SJCRH30 (cell line): ENCODE measurements at regions not wholly inside any gene's neighbourhood (a gene's known extent, or its start where the extent isn't known, plus 50 kb on each side); places are given as distances from the start of the nearest gene placed in this dataset.
"Not testable (repeated sequence)": the region's sequence is repeated elsewhere in the genome, so short reads cannot be mapped to it uniquely, and the experiment has no call there.

Source experiments
- DNase-seq, 2 experiments: peaks; one replicate each; pipeline ENCODE4 v3.0.0-alpha.2; 2015 to 2020
- H3K27ac ChIP-seq: fragments of 250-450 bp; sonication (Bioruptor Pico); 2 replicates; pipeline ENCODE4 v1.5.1; 2020; ENCODE audit warnings: mild to moderate bottlenecking, moderate library complexity
- H3K27me3 ChIP-seq: fragments of 250-450 bp; sonication (Bioruptor Pico); 2 replicates; pipeline ENCODE4 v1.5.1; 2020; ENCODE audit warnings: mild to moderate bottlenecking, moderate library complexity
- H3K36me3 ChIP-seq: fragments of 250-450 bp; sonication (Bioruptor Pico); 2 replicates; pipeline ENCODE4 v1.5.1; 2020; ENCODE audit warnings: mild to moderate bottlenecking, moderate library complexity
- H3K4me1 ChIP-seq: fragments of 250-450 bp; sonication (Bioruptor Pico); 2 replicates; pipeline ENCODE4 v1.5.1; 2020; ENCODE audit warnings: mild to moderate bottlenecking, moderate library complexity
- H3K4me3 ChIP-seq: fragments of 250-450 bp; sonication (Bioruptor Pico); 2 replicates; pipeline ENCODE4 v1.5.1; 2020; ENCODE audit warnings: mild to moderate bottlenecking, moderate library complexity
- H3K9me3 ChIP-seq: fragments of 250-450 bp; sonication (Bioruptor Pico); replicated peaks from 2 replicates; pipeline ENCODE4 v1.5.1; 2020; ENCODE audit warnings: mild to moderate bottlenecking, moderate library complexity

- Histone ChIP-seq H3K4me3 (no peak overlapping the region), H3K36me3 (no peaks in the 10 kb centered on the region), H3K27ac (no peak overlapping the region), H3K27me3 (no peaks in the 10 kb centered on the region), H3K9me3 (no peaks in the 10 kb centered on the region), H3K4me1 (peaks cover 5% of the 10 kb centered on the region; the same call in 1 of the 2 replicates)
- DNase-seq = no peak
Observed at GRCh38 chr1:239979456-239979855, 112.2 kb upstream of the FMN2 start.

- H3K4me3 ChIP-seq = no peak overlapping the region
- H3K27me3 ChIP-seq = no peaks in the 10 kb centered on the region
- H3K9me3 ChIP-seq = no peaks in the 10 kb centered on the region
- H3K4me1 ChIP-seq = no peaks in the 10 kb centered on the region
- no peaks in the 10 kb centered on the region for H3K36me3 ChIP-seq
- no peak for DNase-seq
- H3K27ac ChIP-seq = no peak overlapping the region
Observed at GRCh38 chr1:239982762-239983161, 108.9 kb upstream of the FMN2 start.

DNA sequence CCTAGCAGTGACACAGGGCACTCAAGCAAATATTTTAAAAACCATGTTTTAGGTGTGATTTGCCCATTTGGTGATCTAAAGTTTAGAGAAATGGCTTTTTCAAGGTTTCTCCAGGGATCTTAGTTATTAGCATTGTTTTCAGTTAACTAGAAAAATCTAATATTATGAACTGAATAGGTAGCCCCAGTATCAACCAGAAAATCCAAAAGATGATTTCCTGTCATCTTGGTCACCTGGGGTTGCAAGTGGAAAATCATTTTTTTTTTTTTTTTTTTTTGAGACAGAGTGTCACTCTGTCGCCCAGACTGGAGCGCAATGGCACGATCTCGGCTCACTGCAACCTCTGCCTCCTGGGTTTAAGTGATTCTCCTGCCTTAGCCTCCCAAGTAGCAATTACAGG is 106.6 kb upstream of the FMN2 start:
- Histone ChIP-seq H3K27me3 (no peaks in the 10 kb centered on the region), H3K9me3 (no peaks in the 10 kb centered on the region), H3K4me3 (no peak overlapping the region), H3K36me3 (no peaks in the 10 kb centered on the region), H3K27ac (no peak overlapping the region), H3K4me1 (no peaks in the 10 kb centered on the region)
- no peak for DNase-seq

GRCh38 chr1:239987103-239987745 is 104.5 kb upstream of the FMN2 start:
- Histone ChIP-seq H3K4me1 (no peaks in the 10 kb centered on the region), H3K27me3 (no peaks in the 10 kb centered on the region), H3K4me3 (no peak overlapping the region), H3K36me3 (no peaks in the 10 kb centered on the region), H3K27ac (no peak overlapping the region), H3K9me3 (no peaks in the 10 kb centered on the region)
- DNase-seq = peak; percentile 40 to 54

DNA sequence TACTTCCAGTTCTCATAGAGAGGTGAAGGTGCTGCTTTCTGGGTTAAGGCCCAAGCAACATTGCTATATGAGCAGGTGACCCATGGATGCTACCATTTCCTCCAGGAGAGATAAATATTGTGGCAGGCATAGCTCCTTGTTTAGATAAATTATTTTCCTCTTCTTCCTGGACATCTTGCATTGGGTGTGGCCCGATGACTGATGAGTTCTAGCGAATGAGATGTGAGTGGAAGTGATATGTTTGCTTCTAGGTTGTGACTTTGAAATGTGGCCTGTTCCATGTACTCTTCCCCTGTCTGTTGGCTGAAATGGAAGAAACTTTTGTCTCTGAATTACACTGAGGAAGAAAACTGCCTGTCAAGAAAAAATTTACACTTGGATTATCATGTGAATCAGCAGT is 101.7 kb upstream of the FMN2 start:
- Histone ChIP-seq H3K27ac (no peak overlapping the region), H3K27me3 (no peaks in the 10 kb centered on the region), H3K4me1 (no peaks in the 10 kb centered on the region), H3K36me3 (no peaks in the 10 kb centered on the region), H3K9me3 (no peaks in the 10 kb centered on the region), H3K4me3 (no peak overlapping the region)
- no peak for DNase-seq

DNA sequence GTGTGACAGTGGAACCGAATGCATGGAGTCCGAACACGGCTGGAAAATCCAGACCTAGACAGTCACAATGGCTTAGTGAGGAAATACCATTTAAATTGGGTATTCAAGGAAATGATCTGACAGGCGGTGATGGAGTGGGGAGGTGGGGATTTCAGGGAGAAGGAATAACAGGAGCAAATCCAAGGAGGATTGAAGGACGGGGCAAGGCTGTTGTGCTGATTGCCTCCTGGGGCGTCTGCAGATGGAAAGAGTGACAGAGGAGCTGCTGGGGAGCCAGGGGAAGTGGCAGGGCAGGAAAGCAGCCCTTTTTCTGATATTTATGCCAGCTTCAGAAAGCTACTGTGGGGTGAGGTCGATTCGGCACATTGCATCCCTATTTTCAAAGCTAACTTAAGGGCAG is 99.1 kb upstream of the FMN2 start:
- not testable (repeated sequence) for H3K27me3 ChIP-seq, H3K36me3 ChIP-seq, H3K27ac ChIP-seq, H3K9me3 ChIP-seq, DNase-seq, H3K4me3 ChIP-seq, H3K4me1 ChIP-seq

DNA sequence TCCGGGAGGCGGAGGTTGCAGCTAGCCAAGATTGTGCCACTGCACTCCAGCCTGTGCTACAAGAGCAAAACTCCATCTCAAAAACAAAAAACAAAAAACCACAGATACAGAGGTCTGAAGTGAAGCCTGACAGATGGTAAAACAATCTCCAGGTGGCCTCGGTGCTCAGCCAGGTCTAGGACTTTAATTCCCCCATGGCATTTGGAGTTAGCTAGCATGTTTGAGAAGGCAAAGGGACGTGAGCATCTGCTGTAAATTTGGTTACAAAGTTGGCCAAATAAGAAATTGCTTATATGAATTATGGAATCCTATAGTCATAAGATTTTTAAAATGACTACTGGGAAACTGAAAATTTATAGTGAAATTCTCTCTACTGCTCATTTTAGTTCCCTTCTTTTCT is 98.3 kb upstream of the FMN2 start:
- Histone ChIP-seq H3K27ac (no peak overlapping the region), H3K4me3 (no peak overlapping the region), H3K4me1 (no peaks in the 10 kb centered on the region), H3K9me3 (no peaks in the 10 kb centered on the region), H3K36me3 (no peaks in the 10 kb centered on the region), H3K27me3 (no peaks in the 10 kb centered on the region)
- no peak for DNase-seq

DNA sequence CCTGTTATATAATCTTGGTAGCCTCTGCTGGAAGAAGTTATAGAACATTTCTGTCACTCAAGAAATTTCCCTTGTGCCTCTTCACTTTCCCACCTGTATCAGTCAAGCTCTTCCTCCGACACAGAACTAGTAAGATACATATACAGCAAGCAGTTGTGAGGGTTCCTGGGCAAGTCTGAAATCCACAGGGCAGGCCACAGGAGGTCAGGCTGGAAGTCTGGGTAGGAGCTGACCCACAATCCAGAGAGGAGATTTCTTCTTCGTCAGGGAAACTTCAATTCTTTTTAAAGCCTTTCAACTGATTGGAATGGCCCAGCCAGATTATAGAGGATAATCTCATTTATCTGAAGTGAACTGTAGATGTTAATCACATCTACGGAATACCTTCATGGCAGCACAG is 96.4 kb upstream of the FMN2 start:
- Histone ChIP-seq H3K27me3 (no peaks in the 10 kb centered on the region), H3K36me3 (no peaks in the 10 kb centered on the region), H3K4me1 (no peaks in the 10 kb centered on the region), H3K27ac (no peak overlapping the region), H3K9me3 (no peaks in the 10 kb centered on the region), H3K4me3 (no peak overlapping the region)
- no peak for DNase-seq

- no peaks in the 10 kb centered on the region for H3K4me1 ChIP-seq
- H3K27ac ChIP-seq = no peak overlapping the region
- DNase-seq = no peak
- no peak overlapping the region for H3K4me3 ChIP-seq
- H3K9me3 ChIP-seq = no peaks in the 10 kb centered on the region
- no peaks in the 10 kb centered on the region for H3K27me3 ChIP-seq
- no peaks in the 10 kb centered on the region for H3K36me3 ChIP-seq
Observed at GRCh38 chr1:239997160-239997514, 94.5 kb upstream of the FMN2 start.

DNA sequence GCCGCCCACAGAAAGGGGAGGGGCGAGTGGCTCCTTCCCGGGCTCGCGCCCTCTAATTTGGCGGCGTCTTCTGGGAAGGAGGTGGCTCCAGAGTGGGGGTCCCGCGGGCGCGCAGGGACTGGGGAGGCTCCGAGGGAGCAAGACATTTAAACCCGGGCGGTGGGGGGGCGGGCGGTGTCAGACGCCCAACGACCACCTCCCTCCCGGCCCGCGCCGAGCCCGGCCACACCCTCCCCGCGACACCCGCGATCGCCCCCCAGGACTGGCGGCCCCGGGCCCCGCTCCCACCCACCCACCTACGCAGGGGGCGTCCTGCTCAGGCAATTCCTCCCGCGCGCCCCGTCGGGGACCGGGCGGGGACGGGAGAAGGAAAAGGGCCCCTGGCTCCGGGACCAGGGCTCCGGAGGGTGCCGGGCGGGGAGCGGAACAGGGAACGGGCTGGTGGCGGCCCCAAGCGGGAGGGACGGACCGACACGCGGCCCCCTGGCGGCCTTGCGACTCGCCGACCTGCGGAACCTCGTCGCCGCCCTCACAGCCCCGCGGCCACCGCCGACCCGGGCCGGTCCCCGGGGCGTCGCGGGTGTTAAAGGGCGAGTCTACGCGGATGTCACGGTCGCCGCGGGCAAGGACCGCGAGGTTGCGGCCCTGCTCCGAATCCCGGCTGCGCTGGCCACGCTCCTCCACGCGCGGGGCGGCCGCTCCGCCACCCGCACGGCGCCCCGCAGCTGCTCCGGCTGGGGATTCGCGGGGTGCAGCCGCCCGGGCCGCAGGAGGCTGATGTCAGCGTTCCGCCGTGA is 94.0 kb upstream of the FMN2 start:
- H3K27ac ChIP-seq = no peak overlapping the region
- DNase-seq = no peak
- H3K9me3 ChIP-seq = no peaks in the 10 kb centered on the region
- no peak overlapping the region for H3K4me3 ChIP-seq
- no peaks in the 10 kb centered on the region for H3K36me3 ChIP-seq
- H3K27me3 ChIP-seq = no peaks in the 10 kb centered on the region
- no peaks in the 10 kb centered on the region for H3K4me1 ChIP-seq

DNA sequence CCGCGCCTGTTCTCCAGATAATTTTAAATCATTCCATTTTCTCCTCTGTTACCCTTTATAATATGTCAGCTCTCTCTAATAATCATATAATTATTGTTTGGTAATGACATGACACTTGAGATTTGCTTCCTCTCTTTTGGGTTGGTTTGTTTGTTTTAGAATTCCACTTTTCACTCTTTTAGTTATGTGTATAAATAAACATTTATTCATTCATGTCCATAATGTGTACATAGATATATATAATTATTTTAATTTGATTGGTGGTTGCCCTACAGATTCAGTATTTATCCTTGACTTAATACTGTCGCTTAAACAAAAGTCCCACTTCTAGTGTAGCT is 93.4 kb upstream of the FMN2 start:
- Histone ChIP-seq H3K27ac (no peak overlapping the region), H3K36me3 (no peaks in the 10 kb centered on the region), H3K9me3 (no peaks in the 10 kb centered on the region), H3K27me3 (no peaks in the 10 kb centered on the region), H3K4me1 (no peaks in the 10 kb centered on the region), H3K4me3 (no peak overlapping the region)
- DNase-seq = no peak

DNA sequence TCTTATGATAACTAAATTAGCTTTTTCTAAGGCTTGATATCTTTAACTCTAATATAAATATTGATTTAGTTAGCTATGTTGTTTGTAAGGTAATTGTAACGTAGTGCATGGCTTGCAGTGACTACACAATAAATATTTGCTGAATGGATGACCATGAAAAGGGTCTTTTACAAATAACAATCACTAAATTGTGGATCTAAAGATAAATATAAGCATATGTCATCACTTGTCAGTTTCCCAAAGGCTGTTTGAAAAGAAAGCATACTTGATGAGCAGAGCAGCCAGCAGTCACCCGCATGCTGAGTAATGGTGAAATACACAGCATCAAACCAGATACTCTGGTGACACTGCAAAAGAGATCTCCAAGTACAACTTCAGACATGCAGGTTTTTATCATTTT is 92.5 kb upstream of the FMN2 start:
- H3K4me1 ChIP-seq = no peaks in the 10 kb centered on the region
- DNase-seq = no peak
- H3K36me3 ChIP-seq = no peaks in the 10 kb centered on the region
- no peak overlapping the region for H3K4me3 ChIP-seq
- H3K27ac ChIP-seq = no peak overlapping the region
- no peaks in the 10 kb centered on the region for H3K27me3 ChIP-seq
- H3K9me3 ChIP-seq = no peaks in the 10 kb centered on the region

DNA sequence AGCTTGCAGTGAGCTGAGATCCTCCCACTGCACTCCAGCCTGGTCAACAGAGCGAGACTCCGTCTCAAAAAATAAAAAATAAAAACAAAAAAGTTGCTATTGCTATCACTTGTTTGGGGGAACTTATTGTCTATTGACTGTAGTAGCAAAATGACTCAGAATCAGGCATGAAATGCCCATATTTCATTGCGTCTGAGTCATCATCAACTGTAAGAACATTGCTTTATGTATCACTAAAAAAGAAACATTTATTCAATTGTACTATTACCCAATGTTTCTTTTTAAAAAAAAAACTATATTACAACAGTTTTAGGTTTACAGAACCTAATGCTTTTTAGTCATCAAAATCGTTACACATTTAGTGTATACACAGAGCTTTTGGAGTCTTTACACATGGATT is 91.0 kb upstream of the FMN2 start:
- no peak overlapping the region for H3K4me3 ChIP-seq
- no peaks in the 10 kb centered on the region for H3K9me3 ChIP-seq
- H3K4me1 ChIP-seq = no peaks in the 10 kb centered on the region
- H3K36me3 ChIP-seq = no peaks in the 10 kb centered on the region
- DNase-seq = no peak
- H3K27me3 ChIP-seq = no peaks in the 10 kb centered on the region
- no peak overlapping the region for H3K27ac ChIP-seq

- no peaks in the 10 kb centered on the region for H3K36me3 ChIP-seq
- H3K27ac ChIP-seq = no peak overlapping the region
- H3K9me3 ChIP-seq = no peaks in the 10 kb centered on the region
- no peaks in the 10 kb centered on the region for H3K27me3 ChIP-seq
- no peak overlapping the region for H3K4me3 ChIP-seq
- DNase-seq = no peak
- no peaks in the 10 kb centered on the region for H3K4me1 ChIP-seq
Observed at GRCh38 chr1:240001177-240001740, 90.4 kb upstream of the FMN2 start.

GRCh38 chr1:240004086-240004749 is 87.5 kb upstream of the FMN2 start:
- Histone ChIP-seq H3K27ac (no peak overlapping the region), H3K9me3 (no peaks in the 10 kb centered on the region), H3K4me3 (no peak overlapping the region), H3K4me1 (no peaks in the 10 kb centered on the region), H3K27me3 (no peaks in the 10 kb centered on the region), H3K36me3 (no peaks in the 10 kb centered on the region)
- DNase-seq = peak in 1 of 2 experiments; percentile 57
